Forelimb muscle (tissue), 1 donor: ENCODE measurements at regions not wholly inside any gene's neighbourhood (a gene's known extent, or its start where the extent isn't known, plus 50 kb on each side); places are given as distances from the start of the nearest gene placed in this dataset.
"Not testable (repeated sequence)": the region's sequence is repeated elsewhere in the genome, so short reads cannot be mapped to it uniquely, and the experiment has no call there.

Experiments used
- DNase-seq: peaks from one replicate; pipeline ENCODE4 v3.0.0-alpha.2; 2013; ENCODE audit warnings: low read depth

DNA sequence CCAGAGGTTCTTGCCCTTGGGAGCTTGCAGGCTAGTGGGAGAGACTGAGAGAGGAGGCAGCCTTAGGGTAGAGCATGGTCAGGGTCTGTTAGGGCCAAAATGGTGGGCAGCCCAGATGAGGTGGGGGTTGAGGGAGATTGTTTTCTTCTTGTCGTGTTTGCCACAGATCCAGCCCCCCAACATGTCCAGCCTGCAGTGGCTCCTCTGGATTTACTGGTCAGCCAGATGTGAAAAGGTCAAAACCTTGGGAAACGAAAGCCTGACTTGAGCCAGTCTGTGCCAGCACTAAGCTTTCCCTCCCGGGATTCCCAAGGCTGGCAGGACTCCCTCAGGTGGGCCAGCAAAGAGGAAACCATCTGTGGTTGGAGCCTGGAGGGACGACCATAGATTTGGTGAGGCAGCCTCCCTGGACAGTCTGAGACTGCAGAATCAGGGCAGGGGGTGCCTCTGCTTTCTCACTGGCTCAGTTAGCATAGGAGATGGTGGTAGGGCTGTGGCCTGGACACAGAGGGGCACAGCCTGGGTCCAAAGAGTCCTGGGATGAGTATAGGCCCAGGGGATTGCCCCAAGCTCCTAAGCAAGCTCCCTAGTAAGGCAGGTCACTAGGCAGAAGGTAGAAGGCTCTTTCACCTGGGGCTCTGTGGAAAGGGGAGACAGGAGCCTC lies 51.2 kb upstream of the PRR23C start:
- DNase-seq = no peak

DNA sequence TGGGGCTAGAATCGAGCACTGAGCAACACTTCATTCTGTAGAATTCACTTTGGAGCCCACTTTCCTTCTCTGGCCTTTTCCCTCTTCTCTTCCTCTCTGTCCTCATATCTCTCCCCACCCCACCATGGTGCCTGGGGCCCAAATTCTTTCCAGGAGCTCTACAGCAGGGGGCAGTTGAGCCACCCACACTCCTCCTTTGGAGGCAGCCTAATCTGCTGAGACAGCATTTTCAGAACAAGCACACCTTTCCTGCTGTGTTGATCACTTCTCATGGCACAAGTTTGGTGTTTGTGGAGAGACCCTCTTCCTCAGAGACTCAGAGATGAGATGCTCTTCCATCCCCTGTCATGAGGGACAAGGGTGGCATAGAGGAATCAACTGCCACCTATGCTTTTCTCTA lies 52.0 kb upstream of the PRR23C start:
- DNase-seq = no peak

GRCh38 chr3:139098391-139098790 lies 53.7 kb upstream of the PRR23C start:
- no peak for DNase-seq

DNA sequence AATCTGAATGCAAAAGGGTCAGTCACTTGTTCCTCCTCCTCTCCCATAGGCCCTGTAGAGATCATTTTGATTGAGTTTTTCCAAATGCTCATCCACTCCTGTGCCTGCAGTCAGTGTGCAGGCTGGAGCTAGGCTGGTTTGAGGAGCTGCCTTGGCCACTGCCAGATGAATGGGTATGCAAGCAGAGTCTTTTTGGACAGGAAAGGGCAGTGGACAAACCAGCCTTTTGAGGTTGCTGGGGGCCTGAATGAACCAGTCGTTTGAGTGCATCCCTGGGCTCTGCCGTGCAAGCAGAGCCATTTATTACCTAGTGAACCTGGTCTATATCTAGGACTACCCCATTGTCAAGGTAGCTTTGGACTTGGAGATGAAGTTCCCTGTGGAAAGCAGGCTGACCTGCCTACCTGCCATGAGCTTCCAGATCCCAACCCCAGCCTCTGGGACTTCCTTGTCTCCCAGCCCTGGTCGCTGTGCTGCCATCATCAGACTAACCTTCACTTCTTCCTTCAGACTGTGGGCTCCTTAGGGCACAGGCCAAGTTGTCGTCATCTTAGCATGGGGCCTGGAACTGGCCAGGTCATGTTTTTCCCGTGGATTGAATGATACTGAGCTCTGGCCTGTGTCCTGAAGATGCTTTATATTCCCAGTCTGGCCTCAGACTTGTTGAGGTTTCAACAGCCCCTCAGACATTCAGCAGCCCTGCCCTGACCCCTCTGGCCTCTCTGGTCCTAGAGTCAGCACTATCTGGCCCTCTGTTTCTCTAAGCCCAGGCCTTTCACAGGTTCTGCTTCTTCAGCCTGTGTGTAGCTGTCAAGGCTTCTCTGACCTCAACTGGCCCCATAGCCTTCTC lies 55.5 kb upstream of the PRR23C start:
- DNase-seq = no peak

DNA sequence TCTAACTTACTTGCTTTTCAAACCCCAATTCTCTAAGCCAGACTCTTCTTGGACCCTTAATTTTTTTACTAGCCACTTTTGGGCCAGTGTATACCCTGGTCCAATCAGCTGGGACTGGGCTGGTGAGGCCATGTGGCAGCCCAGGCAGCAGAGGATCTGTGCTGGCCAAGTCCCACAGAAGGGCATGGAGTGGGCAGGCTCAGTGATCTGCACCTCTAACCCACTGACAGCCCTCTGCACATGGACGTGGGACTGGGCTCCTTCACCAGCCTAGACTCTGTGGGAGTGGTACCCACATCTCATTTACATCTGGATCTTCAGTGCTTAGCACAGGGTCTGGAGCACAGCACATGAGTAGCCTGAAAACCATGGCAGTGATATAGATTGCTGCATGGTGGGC lies 56.1 kb upstream of the PRR23C start:
- DNase-seq = no peak

DNA sequence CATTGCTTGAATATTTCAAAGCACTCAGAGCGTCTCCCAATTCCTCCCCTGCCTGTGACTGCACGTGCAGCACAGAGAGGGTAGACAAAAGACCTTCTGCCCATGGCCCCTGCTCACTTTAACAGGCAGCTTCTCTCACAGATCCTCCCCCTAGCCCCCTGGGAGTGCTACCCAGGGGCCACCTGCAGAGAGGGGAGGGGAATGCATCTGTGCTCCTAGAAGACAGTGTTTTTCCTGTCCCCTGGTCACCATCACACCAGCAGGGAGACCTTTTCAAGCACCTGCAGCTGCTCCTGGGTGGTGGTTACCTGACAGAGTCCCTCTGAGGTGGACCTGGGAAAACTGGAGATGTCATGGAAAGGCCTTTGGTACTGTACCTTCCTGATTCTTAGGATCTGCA lies 56.7 kb upstream of the PRR23C start:
- DNase-seq = no peak

GRCh38 chr3:139103484-139103883 lies 58.8 kb upstream of the PRR23C start:
- no peak for DNase-seq

DNA sequence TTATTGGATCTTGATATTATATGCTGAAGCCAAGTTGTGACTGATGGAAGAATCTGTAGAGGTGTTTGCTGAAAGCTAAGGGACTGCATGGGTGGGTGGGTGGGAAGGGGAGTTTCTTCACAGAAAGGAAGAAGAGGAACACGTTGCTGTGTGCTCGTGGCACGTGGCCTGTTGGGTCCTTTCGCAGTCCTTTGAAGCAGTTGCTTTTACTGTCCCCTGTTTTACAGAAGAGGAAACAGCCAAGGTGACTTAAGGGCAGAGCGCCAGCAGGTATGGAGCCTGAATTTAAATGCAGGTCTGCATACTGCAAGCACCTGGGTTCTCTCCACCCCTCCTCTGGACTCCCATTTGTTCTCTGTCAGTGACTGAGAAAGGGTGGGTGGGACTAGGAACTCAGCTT lies 59.4 kb upstream of the PRR23C start:
- DNase-seq = no peak

DNA sequence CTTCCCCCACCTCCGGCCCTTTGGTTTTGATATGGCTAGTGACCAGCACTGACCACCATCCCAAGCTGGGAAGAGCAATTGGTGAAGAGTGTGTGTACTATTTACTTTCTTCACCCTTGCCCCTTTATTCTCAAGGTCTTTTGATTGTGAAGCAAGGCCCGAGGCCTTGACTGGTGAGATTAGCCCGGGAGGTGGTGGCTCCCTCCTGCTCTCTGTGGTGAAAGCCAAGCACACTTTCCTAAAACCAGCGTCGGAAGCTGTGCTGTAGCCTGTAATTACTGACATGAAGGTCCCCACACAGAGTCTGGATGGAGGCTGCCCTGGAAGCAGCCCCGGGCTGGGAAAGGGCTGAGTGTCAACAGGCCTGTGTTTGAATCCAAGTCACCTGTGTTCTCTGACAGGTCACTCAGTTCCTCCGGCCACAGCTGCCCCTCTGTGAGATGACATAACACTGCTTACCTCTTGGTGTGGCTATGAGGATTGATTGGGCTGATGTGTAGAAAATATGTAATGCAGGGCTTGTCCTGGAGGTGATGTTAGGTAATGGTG lies 60.5 kb upstream of the PRR23C start:
- no peak for DNase-seq

DNA sequence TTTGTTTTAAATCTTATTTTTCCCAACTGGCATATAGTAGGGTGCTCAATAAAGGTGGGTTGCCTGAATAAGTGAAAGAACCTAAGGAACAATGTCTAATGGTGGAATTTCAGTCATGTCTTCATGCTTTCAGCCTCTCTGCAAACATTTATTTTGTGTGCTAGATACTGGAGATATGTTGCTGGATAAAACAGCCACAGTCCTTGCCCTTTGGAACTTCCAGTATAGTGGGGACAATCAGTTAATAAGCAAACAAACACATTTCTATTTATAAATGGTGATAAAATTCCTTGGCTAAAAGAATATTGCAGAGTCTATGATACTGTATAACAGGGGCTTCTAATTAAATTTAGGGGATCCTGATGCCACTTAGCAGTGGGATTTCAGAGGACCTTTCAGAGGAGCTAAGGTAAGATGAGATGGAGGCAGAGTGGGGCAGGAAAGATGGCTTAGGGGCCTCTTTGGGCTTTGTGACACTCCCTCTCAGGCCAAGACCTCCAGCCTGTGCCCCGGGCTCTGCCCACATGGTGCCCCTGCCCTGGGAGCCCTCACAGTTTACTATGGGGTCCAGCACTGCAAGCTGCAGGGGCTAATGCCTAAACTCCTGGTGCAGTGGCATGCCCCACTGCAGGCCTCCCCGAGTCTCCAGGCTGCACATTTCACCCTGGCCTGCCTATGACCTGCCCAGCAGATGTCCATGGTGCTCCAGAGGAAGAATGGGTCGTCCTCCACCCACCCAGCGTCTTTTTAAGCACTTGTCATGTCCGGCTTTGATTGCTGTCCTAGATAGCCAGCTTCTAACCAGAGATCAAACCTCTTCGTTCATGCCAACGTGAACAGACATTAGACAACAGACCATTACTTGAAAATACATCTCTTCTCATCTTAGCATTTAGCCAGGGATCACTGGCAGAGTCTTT lies 61.6 kb upstream of the PRR23C start:
- DNase-seq = no peak

DNA sequence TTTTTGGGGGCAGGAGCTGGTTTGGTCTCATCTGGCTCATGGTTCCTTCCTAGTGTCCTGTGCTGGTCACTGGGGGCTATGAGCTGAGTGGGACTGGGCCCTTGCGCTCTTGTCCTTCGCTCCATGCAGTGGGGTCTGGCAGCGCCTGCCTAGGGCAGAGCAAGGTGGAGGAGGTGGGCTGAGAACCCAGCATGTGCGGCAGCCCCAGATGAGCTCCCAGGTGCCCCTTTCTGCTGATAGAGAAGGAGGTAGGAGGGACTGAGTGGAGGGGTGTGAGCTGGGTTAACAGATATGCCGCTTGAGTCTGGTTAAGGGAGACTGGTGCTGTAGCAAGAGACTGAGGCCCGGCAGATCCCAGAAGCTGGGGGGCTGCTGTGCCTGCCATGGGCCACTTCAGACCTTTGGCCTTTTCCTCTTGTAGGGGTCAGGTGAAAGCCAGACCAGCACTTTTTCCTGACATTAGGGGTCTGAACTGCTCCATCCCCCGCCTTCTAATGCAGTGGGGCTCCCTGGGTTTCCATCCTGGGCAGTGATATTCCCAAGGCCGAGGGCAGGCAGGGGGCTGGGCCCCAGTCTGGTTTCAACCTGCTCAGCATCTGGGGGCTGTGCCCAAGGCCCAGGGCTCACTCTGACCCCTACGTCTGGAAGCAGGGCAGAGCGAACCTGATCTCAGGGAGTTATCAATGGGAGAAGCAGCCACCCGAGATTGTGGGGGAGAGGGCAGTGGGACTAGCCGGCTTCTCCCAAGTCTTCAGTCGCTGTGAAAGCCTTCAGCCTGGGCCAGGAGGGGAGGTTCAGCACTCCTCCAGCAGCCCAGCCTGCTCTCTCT lies 62.9 kb upstream of the PRR23C start:
- no peak for DNase-seq

- no peak for DNase-seq
Observed at GRCh38 chr3:139108253-139108969, 63.7 kb upstream of the PRR23C start.

GRCh38 chr3:139109271-139109670 lies 64.6 kb upstream of the PRR23C start:
- DNase-seq = no peak

GRCh38 chr3:139110072-139110830 lies 65.6 kb upstream of the PRR23C start:
- no peak for DNase-seq

DNA sequence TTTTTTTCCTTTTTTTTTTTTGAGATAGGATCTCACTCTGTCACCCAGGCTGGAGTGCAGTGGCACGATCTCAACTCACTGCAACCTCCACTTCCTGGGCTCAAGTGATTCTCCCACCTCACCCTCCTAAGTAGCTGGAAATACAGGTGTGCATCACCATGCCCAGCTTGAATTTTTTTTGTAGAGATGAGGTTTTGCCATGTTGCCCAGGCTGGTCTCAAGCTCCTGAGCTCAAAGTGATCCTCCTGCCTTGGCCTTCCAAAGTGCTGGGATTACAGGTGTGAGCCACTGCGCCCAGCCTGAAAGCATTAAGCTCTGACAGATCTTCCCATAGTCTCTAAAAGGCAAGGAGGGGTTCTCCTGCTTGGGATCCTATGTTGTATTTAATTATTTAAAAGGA lies 66.2 kb upstream of the PRR23C start:
- not testable (repeated sequence) for DNase-seq

DNA sequence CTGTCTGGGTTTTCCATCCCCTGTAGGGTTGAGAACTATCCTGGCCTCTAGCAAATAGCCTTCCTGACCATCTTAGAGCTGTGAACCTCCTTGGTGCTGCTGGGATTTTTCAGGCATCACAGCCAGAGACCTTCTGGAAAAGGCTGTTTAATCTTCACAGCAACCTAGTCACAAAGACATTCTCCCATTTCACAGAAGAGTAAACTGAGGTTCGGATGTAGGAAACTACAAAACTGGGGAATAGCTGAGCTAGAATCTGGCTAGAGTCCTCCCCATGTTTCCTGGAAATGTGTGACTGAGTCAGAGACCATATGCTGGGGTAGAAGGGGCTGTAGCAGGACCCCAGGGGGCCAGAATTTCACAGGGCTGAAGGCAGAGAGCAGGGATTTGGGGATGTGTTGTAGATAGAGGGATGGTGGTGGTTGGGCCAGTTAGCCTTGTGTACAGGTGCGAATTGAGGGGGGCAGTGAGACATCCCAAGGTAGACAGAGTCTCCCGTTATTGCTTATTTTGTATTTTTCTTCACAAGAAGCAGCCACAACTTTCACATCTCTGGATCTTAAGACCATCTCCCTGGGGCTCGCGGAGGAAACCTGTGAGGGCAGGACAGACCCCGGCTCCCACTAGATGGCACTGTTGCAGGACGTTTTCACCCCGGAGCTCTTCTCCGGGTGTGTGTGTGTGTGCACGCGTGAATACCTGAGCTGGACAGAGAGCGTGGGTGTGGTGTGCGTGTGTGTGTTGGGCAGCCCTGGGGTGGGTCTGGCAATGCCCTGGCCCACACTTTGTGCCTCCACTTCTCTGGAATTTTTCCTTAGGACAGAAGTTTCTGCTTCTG lies 66.9 kb upstream of the PRR23C start:
- DNase-seq = no peak

DNA sequence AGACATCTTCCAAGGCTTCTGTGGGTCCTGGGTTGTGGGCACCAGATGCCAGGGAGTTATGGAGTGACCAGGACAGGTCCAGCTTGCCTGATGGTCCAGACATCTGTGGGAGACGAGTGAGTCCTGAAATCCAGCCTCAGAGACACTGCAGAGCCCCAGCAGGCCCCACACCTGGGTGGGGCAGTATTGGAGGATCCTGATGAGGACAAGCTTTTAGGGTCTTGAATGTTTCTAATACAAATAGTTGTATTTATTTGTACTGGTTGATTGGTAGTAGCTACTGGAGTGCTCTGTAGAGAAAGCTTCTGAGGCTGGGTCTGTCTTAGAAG lies 67.5 kb upstream of the PRR23C start:
- DNase-seq = no peak

DNA sequence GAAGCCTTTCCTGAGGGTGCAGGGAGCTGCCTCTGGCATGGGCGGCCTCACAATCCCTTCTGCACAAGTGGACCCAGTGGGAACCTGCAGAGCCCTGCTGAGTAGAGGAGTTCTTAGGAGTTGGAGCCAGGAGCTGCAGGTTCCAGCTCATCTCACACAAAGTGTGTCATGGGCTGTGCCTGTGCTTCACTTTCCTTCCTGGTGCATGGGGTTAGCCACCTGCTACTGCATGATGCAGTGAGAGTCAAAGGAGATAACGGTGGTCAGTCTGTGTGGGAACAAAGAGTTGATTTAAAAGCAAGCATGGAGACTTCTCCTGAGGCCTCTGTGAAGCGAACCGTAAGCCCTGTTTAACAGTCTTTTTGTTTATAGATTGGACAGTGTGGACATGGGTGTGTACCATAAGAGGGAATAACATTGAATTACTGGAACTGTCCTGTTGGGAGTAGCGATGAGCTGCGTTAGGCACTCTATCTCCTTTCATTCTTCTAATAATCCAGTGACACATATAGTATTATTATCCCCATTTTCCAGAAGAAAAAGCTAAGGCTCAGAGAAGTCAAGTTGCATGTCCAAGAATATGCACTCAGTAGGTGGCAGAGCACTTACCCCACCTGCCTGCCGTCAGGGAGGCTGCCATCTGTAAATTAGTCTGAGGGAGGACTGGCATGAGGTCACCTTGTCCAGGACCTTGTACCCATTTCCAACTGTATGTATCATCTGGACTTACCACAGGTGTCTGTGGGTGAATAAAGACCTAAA lies 68.7 kb upstream of the PRR23C start:
- DNase-seq = no peak
